ENCODE measurements at regions not wholly inside any gene's neighbourhood (a gene's known extent, or its start where the extent isn't known, plus 50 kb on each side); places are given as distances from the start of the nearest gene placed in this dataset.

DNA sequence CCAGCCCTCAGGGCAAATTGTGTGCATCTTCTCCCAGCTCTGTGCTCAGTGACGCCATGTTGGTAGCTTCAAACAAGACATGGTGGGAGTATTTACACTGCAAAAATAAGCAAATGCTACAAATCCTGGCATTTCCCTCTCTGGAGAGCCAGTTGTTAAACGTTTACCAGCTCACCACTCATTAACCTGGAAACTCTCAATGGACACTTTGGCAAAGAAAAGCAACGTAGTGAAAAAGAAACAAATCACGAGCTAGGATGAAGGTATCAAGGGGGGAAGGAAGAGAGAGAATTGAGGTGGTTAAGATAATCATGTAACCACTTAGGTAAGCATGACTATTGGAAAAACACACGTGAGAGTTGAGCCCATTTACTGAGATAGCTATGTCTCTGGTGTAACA, 72.5 kb downstream of the MRPS30 start:
- no peak for DNase-seq
- ATAC-seq, result no peak
- Histone ChIP-seq H3K9me3 (peaks cover 6% of the 10 kb centered on the region), H3K36me3 (ENCODE audit: low read depth) (no peaks in the 10 kb centered on the region), H3K4me3 (no peak overlapping the region), H3K4me1 (ENCODE audit: low read depth) (no peaks in the 10 kb centered on the region)
- TF ChIP-seq CTCF (IDR thresholded peaks at IDR 0.05), result no peak
- intact Hi-C loops (cut with DNase I, micrococcal nuclease), result no loop called here

DNA sequence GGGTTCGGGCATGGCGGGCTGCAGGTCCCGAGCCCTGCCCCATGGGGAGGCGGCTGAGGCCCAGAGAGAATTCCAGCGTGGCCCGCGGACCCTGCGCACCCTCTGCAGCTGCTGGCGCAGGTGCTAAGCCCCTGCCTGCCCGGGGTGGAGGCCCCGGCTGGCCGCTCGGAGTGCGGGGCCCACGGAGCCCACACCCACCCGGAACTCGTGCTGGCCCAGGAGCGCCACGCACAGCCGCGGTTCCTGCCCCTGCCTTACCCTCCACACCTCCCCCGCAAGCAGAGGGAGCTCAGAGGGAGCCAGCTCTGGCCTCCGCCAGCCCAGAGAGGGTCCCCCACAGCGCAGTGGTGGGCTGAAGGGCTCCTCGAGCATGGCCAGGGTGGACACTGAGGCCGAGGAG, 75.3 kb downstream of the MRPS30 start:
- Histone ChIP-seq H3K4me3 (no peak overlapping the region), H3K9me3 (peaks cover 6% of the 10 kb centered on the region), H3K36me3 (ENCODE audit: low read depth) (no peaks in the 10 kb centered on the region), H3K4me1 (ENCODE audit: low read depth) (no peaks in the 10 kb centered on the region)
- DNase-seq, result no peak
- ATAC-seq, result no peak
- no peak for TF ChIP-seq CTCF (IDR thresholded peaks at IDR 0.05)
- intact Hi-C loops (cut with DNase I, micrococcal nuclease), result no loop called here

- no peak for ATAC-seq
- no peak for TF ChIP-seq CTCF (IDR thresholded peaks at IDR 0.05)
- intact Hi-C loops (cut with DNase I, micrococcal nuclease), result no loop called here
- no peaks in the 10 kb centered on the region for H3K4me1 ChIP-seq (ENCODE audit: low read depth)
- H3K4me3 ChIP-seq, result no peak overlapping the region
- no peaks in the 10 kb centered on the region for H3K36me3 ChIP-seq (ENCODE audit: low read depth)
- no peak for DNase-seq
- H3K9me3 ChIP-seq, result peaks cover 6% of the 10 kb centered on the region
Observed at GRCh38 chr5:44885903-44886302, 77.2 kb downstream of the MRPS30 start.

GRCh38 chr5:44887722-44888121, 79.0 kb downstream of the MRPS30 start:
- Histone ChIP-seq H3K4me3 (no peak overlapping the region), H3K9me3 (peaks cover 9% of the 10 kb centered on the region), H3K36me3 (ENCODE audit: low read depth) (no peaks in the 10 kb centered on the region), H3K4me1 (ENCODE audit: low read depth) (no peaks in the 10 kb centered on the region)
- TF ChIP-seq CTCF (IDR thresholded peaks at IDR 0.05), result no peak
- DNase-seq, result no peak
- intact Hi-C loops (cut with DNase I, micrococcal nuclease), result no loop called here
- no peak for ATAC-seq

DNA sequence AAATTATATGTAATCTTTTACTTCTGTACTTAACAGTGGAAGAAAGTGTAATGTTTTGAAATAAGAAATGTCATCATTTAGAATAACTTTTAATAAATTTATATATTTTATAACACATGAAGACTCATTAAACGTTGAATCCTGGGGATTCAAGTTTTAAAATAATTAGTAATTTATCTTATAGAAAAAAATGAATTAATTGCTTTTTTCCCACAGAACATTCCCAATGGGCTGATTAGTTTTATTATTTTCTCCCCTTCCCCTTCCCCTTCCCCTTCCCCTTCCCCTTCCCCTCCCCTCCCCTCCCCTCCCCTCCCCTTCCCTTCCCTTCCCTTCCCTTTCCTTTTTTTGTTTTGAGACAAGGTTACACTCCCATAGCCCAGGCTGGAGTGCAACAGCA, 79.7 kb downstream of the MRPS30 start:
- Histone ChIP-seq H3K9me3 (peaks cover 9% of the 10 kb centered on the region), H3K36me3 (ENCODE audit: low read depth) (no peaks in the 10 kb centered on the region), H3K4me1 (ENCODE audit: low read depth) (no peaks in the 10 kb centered on the region), H3K4me3 (no peak overlapping the region)
- intact Hi-C loops (cut with DNase I, micrococcal nuclease), result no loop called here
- no peak for TF ChIP-seq CTCF (IDR thresholded peaks at IDR 0.05)
- no peak for ATAC-seq
- DNase-seq, result no peak

- Histone ChIP-seq H3K4me1 (ENCODE audit: low read depth) (no peaks in the 10 kb centered on the region), H3K4me3 (no peak overlapping the region), H3K9me3 (peaks cover 7% of the 10 kb centered on the region), H3K36me3 (ENCODE audit: low read depth) (no peaks in the 10 kb centered on the region)
- DNase-seq (no peak), ATAC-seq (no peak)
- TF ChIP-seq CTCF (IDR thresholded peaks at IDR 0.05), result no peak
- intact Hi-C loops (cut with DNase I, micrococcal nuclease), result no loop called here
Observed at GRCh38 chr5:44891116-44891515, 82.4 kb downstream of the MRPS30 start.

Measured in mucosa of descending colon (tissue), 3 donors.